ENCODE measurements at regions not wholly inside any gene's neighbourhood (a gene's known extent, or its start where the extent isn't known, plus 50 kb on each side); places are given as distances from the start of the nearest gene placed in this dataset.

DNA sequence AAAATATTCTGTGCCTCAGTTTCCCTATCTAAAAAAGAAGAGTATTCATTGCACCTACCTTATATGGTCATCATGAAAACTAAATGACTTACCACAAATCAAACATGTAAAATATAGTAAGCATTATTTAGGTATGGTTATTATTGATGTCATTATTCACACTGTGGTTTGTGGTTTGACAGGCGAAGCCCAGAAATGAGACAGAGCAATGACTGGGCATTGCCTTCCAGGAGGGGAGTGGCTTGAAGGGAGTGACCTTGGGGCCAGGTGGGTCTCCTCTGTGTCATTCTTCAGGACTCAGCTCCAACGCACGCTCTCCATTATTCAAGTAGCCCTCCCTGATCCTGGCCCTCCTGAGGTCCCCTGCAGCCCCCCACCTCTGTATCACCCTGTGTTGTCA, 133.7 kb downstream of the DMRTA2 start:
- DNase-seq = no peak

- no peak for DNase-seq
These were observed 137.2 kb downstream of the DMRTA2 start for GRCh38 chr1:50285994-50286393.

- DNase-seq = peak in 1 of 2 experiments; percentile 61
These were observed 143.5 kb downstream of the DMRTA2 start for GRCh38 chr1:50279622-50280330.

DNA sequence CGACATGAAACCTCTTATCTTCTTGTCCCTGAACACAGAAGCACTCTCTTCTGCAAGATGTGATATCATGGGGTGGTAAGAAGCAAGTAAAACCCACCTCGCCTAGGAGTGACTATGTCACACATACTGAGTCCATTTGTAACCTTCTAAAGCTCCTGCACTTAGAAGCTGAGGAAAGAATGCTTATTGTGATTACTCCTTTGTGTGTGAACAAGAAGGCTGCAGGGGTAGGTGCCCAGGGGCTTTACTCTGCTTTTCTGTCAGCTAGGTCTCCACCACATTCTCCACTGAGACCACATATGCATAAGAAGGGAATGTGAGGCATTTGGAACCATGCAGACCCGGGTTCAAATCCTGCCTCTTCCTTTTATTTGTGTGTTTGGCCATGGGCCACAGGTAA, 144.3 kb downstream of the DMRTA2 start:
- no peak for DNase-seq

GRCh38 chr1:50278410-50278809, 144.8 kb downstream of the DMRTA2 start:
- DNase-seq = no peak

GRCh38 chr1:50275566-50275965, 147.7 kb downstream of the DMRTA2 start:
- DNase-seq = peak; percentile 47 to 76

DNA sequence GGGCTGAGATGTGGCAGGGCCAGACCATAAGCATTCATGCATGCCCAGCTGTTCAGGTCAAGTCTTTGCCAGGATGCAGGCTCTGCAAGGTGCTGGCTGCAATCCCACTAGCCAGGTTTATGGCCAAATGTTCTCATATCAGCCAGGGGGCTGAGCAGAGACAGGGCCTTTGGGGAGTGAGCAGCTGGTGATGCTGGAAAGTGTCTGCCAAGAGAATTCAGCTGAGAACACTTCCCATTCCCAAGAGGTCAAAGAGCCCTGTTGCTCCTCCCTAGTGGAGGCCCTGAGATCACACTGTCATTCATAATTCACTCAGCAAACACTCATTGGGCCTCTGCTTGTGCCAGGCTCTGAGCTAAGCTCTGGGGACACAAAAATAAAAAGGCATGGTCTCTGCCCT, 150.3 kb downstream of the DMRTA2 start:
- DNase-seq = peak; percentile 82 to 84

- DNase-seq = peak; percentile 50 to 57
These were observed 151.2 kb downstream of the DMRTA2 start for GRCh38 chr1:50271968-50272578.

DNA sequence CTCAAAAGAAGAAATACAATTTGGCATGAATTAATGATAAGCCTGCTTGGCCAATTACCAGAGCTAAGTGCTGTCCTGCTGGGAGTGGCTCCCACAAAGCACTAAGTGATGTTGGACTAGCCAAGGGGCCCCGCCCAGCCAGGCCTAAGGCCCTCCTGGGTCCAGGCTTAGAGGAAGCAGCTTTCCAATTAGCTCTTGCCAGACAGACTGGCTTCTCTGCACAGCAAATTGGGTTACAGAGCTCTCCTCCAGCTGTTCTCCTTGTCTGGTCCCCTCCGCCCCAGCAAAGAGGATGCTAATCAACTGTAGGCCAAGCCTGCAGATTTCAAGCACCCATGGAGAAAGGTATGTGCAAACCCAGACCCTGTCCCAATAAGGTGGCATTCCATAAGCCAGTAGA, 151.9 kb downstream of the DMRTA2 start:
- DNase-seq = peak; percentile 44 to 75

GRCh38 chr1:50270926-50271325, 152.3 kb downstream of the DMRTA2 start:
- no peak for DNase-seq

DNA sequence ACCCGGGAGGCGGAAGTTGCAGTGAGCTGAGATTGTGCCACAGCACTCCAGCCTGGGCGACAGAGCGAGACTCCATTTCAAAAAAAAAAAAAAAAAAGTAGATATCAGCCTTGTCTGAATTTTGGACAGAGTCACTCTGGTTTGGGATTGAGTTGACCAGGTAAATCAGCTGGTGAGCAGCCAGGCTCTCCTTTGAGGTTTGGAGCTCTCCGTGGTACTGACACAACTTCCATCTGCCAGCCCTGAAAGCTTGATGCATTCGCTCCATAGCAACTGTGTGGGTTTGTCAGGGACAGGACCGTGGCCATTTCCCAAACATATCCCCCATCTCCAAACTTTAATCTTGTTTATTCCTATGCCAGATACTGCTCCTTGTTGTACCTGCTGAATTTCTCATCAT, 155.2 kb downstream of the DMRTA2 start:
- DNase-seq = no peak

DNA sequence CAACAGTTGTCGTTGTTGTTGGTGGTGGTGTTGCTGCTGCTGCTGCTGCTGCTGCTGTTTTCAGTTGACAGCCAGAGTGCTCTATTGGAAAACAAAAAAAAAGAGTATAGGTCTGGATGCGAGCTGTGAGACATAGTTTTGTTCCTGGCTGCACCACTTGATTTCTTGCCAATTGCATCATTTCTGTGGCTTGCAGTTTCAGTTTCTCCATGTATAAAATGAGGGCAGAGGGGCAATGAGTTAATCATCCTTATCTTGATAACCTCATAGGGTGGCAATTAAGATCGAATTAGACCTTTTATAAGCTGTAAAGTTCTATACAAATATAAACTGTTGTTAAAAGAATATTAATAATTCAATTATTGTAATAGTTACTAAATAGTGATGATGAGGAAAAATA, 156.7 kb downstream of the DMRTA2 start:
- no peak for DNase-seq

DNA sequence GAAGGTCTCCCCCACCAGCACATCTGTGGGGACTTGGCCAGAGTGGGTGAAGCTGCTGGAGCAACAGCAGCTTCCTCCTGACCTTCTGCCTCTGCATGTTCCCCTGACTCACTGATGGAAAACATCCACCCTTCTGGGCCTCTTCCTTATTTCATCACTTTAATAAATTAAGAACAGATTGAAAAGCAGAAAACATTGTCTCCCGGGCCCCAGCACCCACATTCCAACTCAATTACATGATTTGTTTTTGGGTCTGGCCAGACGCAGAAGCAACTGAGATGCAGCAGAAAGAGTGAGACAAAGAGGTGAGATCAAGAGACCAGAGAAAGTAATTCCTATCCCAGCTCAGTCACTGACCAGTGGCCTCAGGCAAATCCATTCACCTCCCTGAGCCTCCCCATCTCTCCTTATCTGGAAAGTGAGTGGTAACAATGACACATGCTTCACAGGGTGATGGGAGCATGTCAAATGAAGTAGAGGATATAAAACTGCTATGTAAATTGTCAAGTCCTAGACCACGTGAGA, 157.1 kb downstream of the ELAVL4 start:
- DNase-seq = no peak

DNA sequence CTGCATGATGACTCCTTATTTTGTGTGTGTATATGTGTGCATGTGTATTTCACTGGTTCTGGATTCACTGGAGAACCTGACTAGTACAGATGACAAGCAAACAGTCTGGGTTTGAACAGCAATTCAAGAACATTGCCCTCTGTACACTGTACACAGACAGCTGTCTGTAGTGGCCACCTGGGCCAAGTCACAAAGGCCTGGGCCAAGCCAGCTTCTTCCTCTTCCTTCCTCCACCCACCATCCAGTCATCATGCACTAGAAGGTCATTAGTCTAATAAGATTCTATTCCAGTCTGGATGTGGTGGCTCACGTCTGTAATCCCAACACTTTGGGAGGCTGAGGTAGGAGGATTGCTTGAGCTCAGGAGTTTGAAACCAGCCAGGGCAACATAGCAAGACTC, 155.9 kb downstream of the ELAVL4 start:
- DNase-seq = no peak

DNA sequence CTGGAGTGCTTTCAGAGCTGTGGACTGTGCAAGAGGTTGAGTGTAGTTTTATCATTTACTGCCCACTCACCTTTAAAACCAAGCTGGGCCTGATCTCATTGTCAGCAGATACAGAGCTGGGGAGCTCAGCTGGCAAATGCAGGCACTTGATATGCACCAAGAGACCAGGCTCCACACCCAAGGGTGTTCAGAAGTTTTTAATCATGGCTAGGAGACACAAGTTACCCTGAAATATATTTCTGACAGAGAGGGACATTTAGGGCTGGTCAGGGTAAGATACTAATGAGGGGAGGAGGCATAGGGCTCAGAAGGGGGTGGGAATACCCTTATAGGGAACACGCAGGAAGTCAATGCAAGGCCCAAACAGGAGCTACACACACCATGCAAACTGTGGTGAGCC, 153.7 kb downstream of the ELAVL4 start:
- no peak for DNase-seq

DNA sequence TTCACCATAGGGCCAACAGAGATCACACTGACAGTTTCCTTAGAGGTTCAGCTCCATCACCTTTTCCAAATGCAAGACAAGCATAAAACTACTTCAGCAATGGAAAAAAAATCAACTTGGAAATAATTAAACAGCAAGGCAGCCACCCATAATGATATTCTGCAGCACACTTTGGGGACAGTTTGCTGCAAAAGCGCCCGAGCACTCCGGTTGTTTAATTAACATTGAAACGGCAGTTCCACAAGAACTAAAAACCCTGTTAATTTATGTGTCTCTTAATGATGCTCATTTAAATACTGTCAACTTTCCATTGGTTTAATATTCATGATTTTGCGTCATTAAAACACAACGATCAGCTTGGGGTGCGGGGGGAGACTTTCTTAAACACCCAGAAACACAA, 153.2 kb downstream of the ELAVL4 start:
- no peak for DNase-seq

DNA sequence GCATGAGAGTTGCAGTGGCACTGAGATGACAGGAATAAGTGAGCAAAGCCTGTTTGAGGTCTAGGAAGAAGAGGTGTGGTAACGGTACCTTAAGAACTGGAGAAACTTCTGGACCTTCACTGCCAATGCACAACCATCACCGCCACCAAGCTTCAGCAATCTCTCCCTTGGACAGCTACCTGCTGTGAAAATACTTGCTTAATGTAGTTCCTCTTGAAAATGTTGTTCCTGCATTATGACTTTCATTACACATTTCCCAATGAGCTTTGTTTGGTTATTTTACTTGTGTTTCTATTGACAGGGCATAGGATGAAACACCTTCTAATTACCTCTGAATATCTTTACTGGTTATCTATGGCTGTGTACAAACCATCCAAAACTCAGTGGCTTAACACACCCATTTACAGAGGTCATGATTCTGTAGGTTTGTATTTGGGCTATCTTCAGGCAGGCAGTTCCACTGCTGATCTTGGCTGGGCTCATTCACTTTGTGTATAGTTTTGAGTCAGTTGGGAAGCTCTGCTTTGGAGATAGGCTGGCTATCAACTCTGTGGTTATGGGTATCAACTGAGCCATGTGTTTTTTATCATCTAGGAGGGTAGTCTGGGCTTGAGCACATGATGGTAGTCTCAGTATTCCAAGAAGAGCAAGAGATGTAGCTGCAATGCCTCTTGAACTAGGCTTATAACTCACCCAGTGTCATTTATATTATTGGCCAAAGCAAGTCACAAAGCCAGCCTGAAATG, 149.4 kb downstream of the ELAVL4 start:
- DNase-seq = no peak

DNA sequence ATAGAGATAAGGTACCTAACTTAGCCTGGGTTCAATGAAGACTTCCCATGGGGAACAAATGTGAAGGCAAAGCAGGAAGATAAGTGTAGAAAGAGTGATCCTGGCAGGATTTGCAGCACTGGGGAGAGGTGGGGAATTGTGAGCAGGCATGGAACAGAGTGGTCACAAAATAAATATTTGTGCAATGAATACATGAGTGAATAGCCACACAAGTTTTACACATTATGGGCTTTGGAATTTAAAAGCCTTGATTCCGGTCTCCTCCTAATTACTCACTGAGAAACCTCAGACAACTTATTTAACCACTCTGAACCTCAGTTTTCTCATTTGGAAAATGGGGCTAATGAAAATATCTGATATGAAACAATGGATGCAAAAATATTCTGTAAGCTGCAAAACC, 148.3 kb downstream of the ELAVL4 start:
- no peak for DNase-seq

Measured in NCI-H524 (cell line).